Esophagus muscularis mucosa (tissue), 3 donors: ENCODE measurements at regions not wholly inside any gene's neighbourhood (a gene's known extent, or its start where the extent isn't known, plus 50 kb on each side); places are given as distances from the start of the nearest gene placed in this dataset.

Source experiments
- CTCF ChIP-seq, 3 experiments: fragments of 200-600 bp in 2 of 3; fragments of 450-650 bp in 1 of 3; sonication (generic) in 2 of 3; IDR thresholded peaks; one replicate each; pipeline ENCODE4 v1.5.1; 2017 to 2019; ENCODE audit warnings: antibody characterized with exemption in 3 of 3, mild to moderate bottlenecking in 2 of 3, moderate library complexity in 1 of 3
- POLR2A ChIP-seq: fragments of 450-650 bp; IDR thresholded peaks from one replicate; pipeline ENCODE4 v1.6.1; 2017; ENCODE audit warnings: antibody characterized with exemption, moderate library complexity, mild to moderate bottlenecking, low read depth

DNA sequence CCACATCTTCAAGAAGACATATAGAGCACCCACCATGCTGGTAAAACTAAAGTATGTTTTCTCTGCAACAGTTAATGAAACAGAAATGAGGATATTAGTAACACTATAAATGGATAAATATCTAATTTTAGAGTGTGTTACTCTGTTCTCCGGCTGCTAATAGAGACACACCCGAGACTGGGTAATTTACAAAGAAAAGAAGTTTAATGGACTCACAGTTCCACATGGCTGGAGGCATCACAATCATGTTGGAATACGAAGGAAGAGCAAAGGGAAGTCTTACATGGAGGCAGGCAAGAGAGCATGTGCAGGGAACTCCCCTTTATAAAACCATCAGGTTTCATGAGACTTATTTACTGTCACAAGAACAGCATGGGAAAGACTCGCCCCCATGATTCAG lies 287.2 kb downstream of the SRGAP2C start:
- TF ChIP-seq POLR2A (no peak), CTCF (IDR thresholded peaks at IDR 0.05) (no peak)
